ENCODE measurements at regions not wholly inside any gene's neighbourhood (a gene's known extent, or its start where the extent isn't known, plus 50 kb on each side); places are given as distances from the start of the nearest gene placed in this dataset.

DNA sequence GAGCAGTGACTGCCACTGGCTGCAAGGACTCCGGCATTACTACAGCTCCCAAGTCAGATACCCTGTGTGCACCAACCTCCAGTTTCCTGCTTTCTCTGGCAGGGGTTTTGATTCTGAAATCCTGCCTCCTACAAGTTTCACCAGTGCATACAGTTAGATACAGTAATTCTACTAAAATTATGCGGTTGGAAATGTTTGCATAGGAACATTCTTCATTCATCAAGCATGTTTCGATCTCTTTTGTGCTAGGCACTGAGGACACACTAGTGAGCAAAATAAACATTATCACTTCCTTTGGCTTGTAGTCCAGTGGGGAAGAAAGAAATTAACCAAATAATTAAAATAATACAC, 152.2 kb downstream of the TMEM167A start:
- TF ChIP-seq CTCF (IDR thresholded peaks at IDR 0.05) (no peak), POLR2A (IDR thresholded peaks at IDR 0.05; ENCODE audit: low read depth) (no peak), EP300 (IDR thresholded peaks at IDR 0.05) (no peak)
